MM.1S (cell line): ENCODE measurements at regions not wholly inside any gene's neighbourhood (a gene's known extent, or its start where the extent isn't known, plus 50 kb on each side); places are given as distances from the start of the nearest gene placed in this dataset.

ENCODE experiments used
- EZH2phosphoT487 ChIP-seq: fragments of 300-600 bp; sonication (generic); IDR thresholded peaks from 2 replicates; pipeline ENCODE4 v1.6.1; 2018; ENCODE audit warnings: antibody characterized with exemption, low read length
- TF ChIP-seq, protein P1 (sequence below): fragments of 300-600 bp; sonication (generic); IDR thresholded peaks from 2 replicates; pipeline ENCODE4 v1.5.1; 2016; ENCODE audit warnings: antibody characterized with exemption, low read length, mixed read lengths

DNA sequence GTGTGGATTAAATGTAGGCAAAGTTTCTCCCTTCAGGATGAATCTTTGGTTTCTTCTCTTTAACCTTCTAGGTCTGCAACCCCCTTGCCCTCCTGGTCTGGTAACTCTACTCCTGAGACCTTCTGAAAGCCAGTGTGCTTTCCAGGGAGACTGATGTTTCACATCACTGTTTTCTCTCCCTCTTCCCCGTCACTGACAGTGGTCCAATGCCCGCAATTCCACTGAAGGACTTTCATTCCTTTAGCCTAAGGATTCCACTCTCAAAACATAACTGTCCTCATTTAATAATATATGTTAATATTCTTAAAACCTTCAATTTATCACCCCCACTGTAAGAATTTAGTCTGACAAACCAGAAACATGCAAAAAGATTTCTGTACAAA lies 101.5 kb upstream of the CPNE4 start:
- TF ChIP-seq, protein P1, sequence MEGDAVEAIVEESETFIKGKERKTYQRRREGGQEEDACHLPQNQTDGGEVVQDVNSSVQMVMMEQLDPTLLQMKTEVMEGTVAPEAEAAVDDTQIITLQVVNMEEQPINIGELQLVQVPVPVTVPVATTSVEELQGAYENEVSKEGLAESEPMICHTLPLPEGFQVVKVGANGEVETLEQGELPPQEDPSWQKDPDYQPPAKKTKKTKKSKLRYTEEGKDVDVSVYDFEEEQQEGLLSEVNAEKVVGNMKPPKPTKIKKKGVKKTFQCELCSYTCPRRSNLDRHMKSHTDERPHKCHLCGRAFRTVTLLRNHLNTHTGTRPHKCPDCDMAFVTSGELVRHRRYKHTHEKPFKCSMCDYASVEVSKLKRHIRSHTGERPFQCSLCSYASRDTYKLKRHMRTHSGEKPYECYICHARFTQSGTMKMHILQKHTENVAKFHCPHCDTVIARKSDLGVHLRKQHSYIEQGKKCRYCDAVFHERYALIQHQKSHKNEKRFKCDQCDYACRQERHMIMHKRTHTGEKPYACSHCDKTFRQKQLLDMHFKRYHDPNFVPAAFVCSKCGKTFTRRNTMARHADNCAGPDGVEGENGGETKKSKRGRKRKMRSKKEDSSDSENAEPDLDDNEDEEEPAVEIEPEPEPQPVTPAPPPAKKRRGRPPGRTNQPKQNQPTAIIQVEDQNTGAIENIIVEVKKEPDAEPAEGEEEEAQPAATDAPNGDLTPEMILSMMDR = no peak
- TF ChIP-seq EZH2phosphoT487 = no peak
